PC-9 (cell line): ENCODE measurements at regions not wholly inside any gene's neighbourhood (a gene's known extent, or its start where the extent isn't known, plus 50 kb on each side); places are given as distances from the start of the nearest gene placed in this dataset.

Experiments
- EZH2 ChIP-seq: fragments of 200-600 bp; sonication (generic); IDR thresholded peaks from 2 replicates; pipeline ENCODE4 v1.8.0; 2017; ENCODE audit warnings: antibody characterized with exemption, low read depth
- TF ChIP-seq, protein P1 (sequence below): fragments of 200-600 bp; sonication (generic); conservative IDR thresholded peaks from 2 replicates; pipeline ENCODE4 v1.6.1; 2017; ENCODE audit warnings: mixed run types, antibody characterized with exemption, mild to moderate bottlenecking, moderate library complexity

- TF ChIP-seq, protein P1, sequence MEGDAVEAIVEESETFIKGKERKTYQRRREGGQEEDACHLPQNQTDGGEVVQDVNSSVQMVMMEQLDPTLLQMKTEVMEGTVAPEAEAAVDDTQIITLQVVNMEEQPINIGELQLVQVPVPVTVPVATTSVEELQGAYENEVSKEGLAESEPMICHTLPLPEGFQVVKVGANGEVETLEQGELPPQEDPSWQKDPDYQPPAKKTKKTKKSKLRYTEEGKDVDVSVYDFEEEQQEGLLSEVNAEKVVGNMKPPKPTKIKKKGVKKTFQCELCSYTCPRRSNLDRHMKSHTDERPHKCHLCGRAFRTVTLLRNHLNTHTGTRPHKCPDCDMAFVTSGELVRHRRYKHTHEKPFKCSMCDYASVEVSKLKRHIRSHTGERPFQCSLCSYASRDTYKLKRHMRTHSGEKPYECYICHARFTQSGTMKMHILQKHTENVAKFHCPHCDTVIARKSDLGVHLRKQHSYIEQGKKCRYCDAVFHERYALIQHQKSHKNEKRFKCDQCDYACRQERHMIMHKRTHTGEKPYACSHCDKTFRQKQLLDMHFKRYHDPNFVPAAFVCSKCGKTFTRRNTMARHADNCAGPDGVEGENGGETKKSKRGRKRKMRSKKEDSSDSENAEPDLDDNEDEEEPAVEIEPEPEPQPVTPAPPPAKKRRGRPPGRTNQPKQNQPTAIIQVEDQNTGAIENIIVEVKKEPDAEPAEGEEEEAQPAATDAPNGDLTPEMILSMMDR, result no peak
- TF ChIP-seq EZH2, result no peak
These were observed 515.4 kb downstream of the SOX6 start for GRCh38 chr11:15840966-15841365.
